HEK293 (cell line): ENCODE measurements at regions not wholly inside any gene's neighbourhood (a gene's known extent, or its start where the extent isn't known, plus 50 kb on each side); places are given as distances from the start of the nearest gene placed in this dataset.

Experiments used
- CTCF ChIA-PET: fragments of 350-600 bp; formaldehyde crosslinking; extraction: SDS; loops from one replicate; lab custom pipeline; 2021; ENCODE audit warnings: antibody characterized with exemption; lab: Yijun Ruan, JAX
- POLR2A ChIA-PET: fragments of 300-600 bp; formaldehyde crosslinking; extraction: SDS; loops from one replicate; lab custom pipeline; 2020; ENCODE audit warnings: antibody characterized with exemption, inconsistent platforms; lab: Yijun Ruan, JAX
- H3K27ac ChIP-seq: fragments of 200-500 bp; sonication (Bioruptor generic); 2 replicates; pipeline ENCODE4 v1.5.1; 2014; ENCODE audit warnings: low read depth, low read length, control low read depth, inconsistent platforms; ENCODE audit errors: extremely low read depth
- H3K36me3 ChIP-seq, 2 experiments: fragments of 200-500 bp in 1 of 2; sonication (Bioruptor generic) in 1 of 2; 1 replicate in 1 of 2; 2 replicates in 1 of 2; pipeline ENCODE4 v1.5.1; 2014 to 2017; ENCODE audit warnings: inconsistent platforms in 2 of 2, low read length in 2 of 2; ENCODE audit not compliant: control insufficient read depth in 2 of 2, insufficient read depth in 1 of 2
- H3K4me1 ChIP-seq: fragments of 200-500 bp; sonication (Bioruptor generic); 2 replicates; pipeline ENCODE4 v1.5.1; 2014; ENCODE audit warnings: mild to moderate bottlenecking, low read length, inconsistent platforms; ENCODE audit not compliant: control insufficient read depth, insufficient read depth
- H3K4me3 ChIP-seq: 2 replicates; pipeline ENCODE4 v1.5.1; 2011; ENCODE audit warnings: low read depth, mild to moderate bottlenecking, control low read depth, low read length, moderate library complexity
- H3K9me3 ChIP-seq: fragments of 200-500 bp; sonication (Bioruptor generic); 2 replicates; pipeline ENCODE4 v1.5.1; 2014; ENCODE audit warnings: low read depth, low read length, inconsistent platforms; ENCODE audit not compliant: control insufficient read depth, insufficient read depth
- BCL11B ChIP-seq: fragments of 450-650 bp; formaldehyde crosslinking; IDR thresholded peaks from 2 replicates; pipeline ENCODE4 v1.5.1; 2016; ENCODE audit warnings: low read depth, missing biosample characterization, missing genetic modification characterization
- EGR2 ChIP-seq: fragments of 450-650 bp; formaldehyde crosslinking; IDR thresholded peaks from 2 replicates; pipeline ENCODE4 v1.5.1; 2016; ENCODE audit warnings: low read depth, missing biosample characterization, missing genetic modification characterization
- GFI1B ChIP-seq: fragments of 450-650 bp; formaldehyde crosslinking; IDR thresholded peaks from 2 replicates; pipeline ENCODE4 v1.5.1; 2016; ENCODE audit warnings: missing biosample characterization, missing genetic modification characterization
- GLIS1 ChIP-seq: fragments of 450-650 bp; formaldehyde crosslinking; IDR thresholded peaks from 2 replicates; pipeline ENCODE4 v1.5.1; 2016; ENCODE audit warnings: missing biosample characterization, missing genetic modification characterization
- HOXA7 ChIP-seq: sonication (generic); formaldehyde crosslinking; IDR thresholded peaks from 2 replicates; pipeline ENCODE4 v1.8.1; 2022; ENCODE audit warnings: missing genetic modification reagents, borderline replicate concordance
- HOXD13 ChIP-seq: sonication (generic); formaldehyde crosslinking; IDR thresholded peaks from 2 replicates; pipeline ENCODE4 v1.8.0; 2022; ENCODE audit warnings: missing genetic modification reagents, borderline replicate concordance
- MYNN ChIP-seq: fragments of 450-650 bp; formaldehyde crosslinking; IDR thresholded peaks from 2 replicates; pipeline ENCODE4 v1.5.1; 2016; ENCODE audit warnings: missing biosample characterization, missing genetic modification characterization, borderline replicate concordance
- MZF1 ChIP-seq: fragments of 450-650 bp; formaldehyde crosslinking; IDR thresholded peaks from 2 replicates; pipeline ENCODE4 v1.5.1; 2017; ENCODE audit warnings: missing biosample characterization, missing genetic modification characterization, borderline replicate concordance
- ZBTB11 ChIP-seq: fragments of 450-650 bp; formaldehyde crosslinking; conservative IDR thresholded peaks from 2 replicates; pipeline ENCODE4 v1.5.1; 2016; ENCODE audit warnings: low read depth, missing biosample characterization, missing genetic modification characterization
- ZBTB8A ChIP-seq: fragments of 450-650 bp; formaldehyde crosslinking; IDR thresholded peaks from 2 replicates; pipeline ENCODE4 v1.5.1; 2016; ENCODE audit warnings: missing biosample characterization, missing genetic modification characterization
- ZNF114 ChIP-seq: fragments of 450-650 bp; formaldehyde crosslinking; IDR thresholded peaks from 2 replicates; pipeline ENCODE4 v1.5.0; 2017; ENCODE audit warnings: missing biosample characterization, missing genetic modification characterization
- ZNF169 ChIP-seq: fragments of 450-650 bp; formaldehyde crosslinking; IDR thresholded peaks from 2 replicates; pipeline ENCODE4 v1.5.1; 2016; ENCODE audit warnings: missing biosample characterization, missing genetic modification characterization
- ZNF18 ChIP-seq: fragments of 450-650 bp; formaldehyde crosslinking; IDR thresholded peaks from 2 replicates; pipeline ENCODE4 v1.5.1; 2016; ENCODE audit warnings: missing biosample characterization, missing genetic modification characterization
- ZNF239 ChIP-seq: fragments of 450-650 bp; formaldehyde crosslinking; IDR thresholded peaks from 2 replicates; pipeline ENCODE4 v1.5.1; 2016; ENCODE audit warnings: missing biosample characterization, missing genetic modification characterization
- ZNF266 ChIP-seq: fragments of 450-650 bp; formaldehyde crosslinking; IDR thresholded peaks from 2 replicates; pipeline ENCODE4 v1.5.1; 2016; ENCODE audit warnings: missing biosample characterization, missing genetic modification characterization, low read depth
- ZNF423 ChIP-seq: fragments of 450-650 bp; formaldehyde crosslinking; IDR thresholded peaks from 2 replicates; pipeline ENCODE4 v1.5.1; 2016; ENCODE audit warnings: missing biosample characterization, missing genetic modification characterization
- ZNF596 ChIP-seq: fragments of 450-650 bp; IDR thresholded peaks from 2 replicates; pipeline ENCODE4 v1.5.0; 2018; ENCODE audit warnings: missing biosample characterization, mild to moderate bottlenecking, missing genetic modification characterization, moderate library complexity
- ZNF626 ChIP-seq: fragments of 450-650 bp; sonication (Bioruptor Pico); formaldehyde crosslinking; IDR thresholded peaks from 2 replicates; pipeline ENCODE4 v1.5.1; 2018; ENCODE audit warnings: missing biosample characterization, missing genetic modification characterization, inconsistent platforms
- ZNF664 ChIP-seq: fragments of 450-650 bp; formaldehyde crosslinking; IDR thresholded peaks from 2 replicates; pipeline ENCODE4 v1.5.1; 2016; ENCODE audit warnings: missing biosample characterization, missing genetic modification characterization
- ZNF704 ChIP-seq: fragments of 450-650 bp; formaldehyde crosslinking; IDR thresholded peaks from 2 replicates; pipeline ENCODE4 v1.5.1; 2016; ENCODE audit warnings: missing biosample characterization, missing genetic modification characterization
- ZNF707 ChIP-seq: fragments of 450-650 bp; formaldehyde crosslinking; IDR thresholded peaks from 2 replicates; pipeline ENCODE4 v1.5.1; 2016; ENCODE audit warnings: missing biosample characterization, missing genetic modification characterization

GRCh38 chr3:74360406-74360805 lies 254.1 kb downstream of the CNTN3 start:
- no peak overlapping the region for H3K4me3 ChIP-seq
- no peak overlapping the region for H3K27ac ChIP-seq
- POLR2A ChIA-PET, result no interaction called here
- H3K4me1 ChIP-seq, result no peaks in the 10 kb centered on the region
- no peaks in the 10 kb centered on the region for H3K36me3 ChIP-seq
- CTCF ChIA-PET, result no interaction called here
- H3K9me3 ChIP-seq, result no peaks in the 10 kb centered on the region
- TF ChIP-seq MYNN (tag by site-specific recombination) (no peak), ZNF423 (tag by site-specific recombination) (no peak), HOXA7 (CRISPR knock-in tag) (no peak), ZNF626 (tag by site-specific recombination) (no peak), ZNF114 (tag by site-specific recombination) (no peak), BCL11B (no peak), ZNF664 (tag by site-specific recombination) (no peak), ZNF596 (tag by site-specific recombination) (no peak), ZBTB11 (no peak), ZNF266 (tag by site-specific recombination) (no peak), ZNF707 (tag by site-specific recombination) (no peak), EGR2 (no peak), HOXD13 (CRISPR knock-in tag) (no peak), ZNF704 (tag by site-specific recombination) (no peak), ZNF18 (no peak), GFI1B (tag by site-specific recombination) (no peak), GLIS1 (tag by site-specific recombination) (no peak), ZBTB8A (tag by site-specific recombination) (no peak), ZNF239 (tag by site-specific recombination) (no peak), MZF1 (tag by site-specific recombination) (no peak)

- POLR2A ChIA-PET, result no interaction called here
- CTCF ChIA-PET, result no interaction called here
- no peak for TF ChIP-seq ZNF169 (tag by site-specific recombination)
- H3K9me3 ChIP-seq, result no peaks in the 10 kb centered on the region
- H3K4me3 ChIP-seq, result no peak overlapping the region
- H3K36me3 ChIP-seq, result no peaks in the 10 kb centered on the region
- no peak overlapping the region for H3K27ac ChIP-seq
- H3K4me1 ChIP-seq, result no peaks in the 10 kb centered on the region
Observed at GRCh38 chr3:74357881-74358280, 256.6 kb downstream of the CNTN3 start.
